ENCODE measurements at regions not wholly inside any gene's neighbourhood (a gene's known extent, or its start where the extent isn't known, plus 50 kb on each side); places are given as distances from the start of the nearest gene placed in this dataset.

GRCh38 chr12:63066782-63067181 is 84.2 kb downstream of the AVPR1A start:
- CTCF ChIA-PET, result no interaction called here
- POLR2A ChIA-PET, result no interaction called here
- no peak for DNase-seq (ENCODE audit: extremely low spot score)
- TF ChIP-seq ARNT (IDR thresholded peaks at IDR 0.05) (no peak), NFRKB (IDR thresholded peaks at IDR 0.05) (no peak), LEF1 (IDR thresholded peaks at IDR 0.05; ENCODE audit: borderline replicate concordance) (no peak), HDGF (IDR thresholded peaks at IDR 0.05; ENCODE audit: borderline replicate concordance) (no peak), SUZ12 (IDR thresholded peaks at IDR 0.05) (no peak), BHLHE40 (IDR thresholded peaks at IDR 0.05; ENCODE audit: borderline replicate concordance) (no peak), ELF4 (IDR thresholded peaks at IDR 0.05) (no peak), FOXK2 (IDR thresholded peaks at IDR 0.05) (no peak), CTBP1 (IDR thresholded peaks at IDR 0.05; ENCODE audit: borderline replicate concordance) (no peak), L3MBTL2 (conservative IDR thresholded peaks at IDR 0.05) (no peak), TARDBP (IDR thresholded peaks at IDR 0.05) (no peak), FOXM1 (IDR thresholded peaks at IDR 0.05; ENCODE audit: borderline replicate concordance) (no peak), SP1 (IDR thresholded peaks at IDR 0.05) (no peak), FOXA1 (IDR thresholded peaks at IDR 0.05) (no peak), PKNOX1 (IDR thresholded peaks at IDR 0.05) (no peak), ZNF384 (IDR thresholded peaks at IDR 0.05) (no peak)

GRCh38 chr12:63066136-63066535 is 84.9 kb downstream of the AVPR1A start:
- ChIA-PET POLR2A (no interaction called here), CTCF (no interaction called here)
- no peak for DNase-seq (ENCODE audit: extremely low spot score)
- no peak for TF ChIP-seq ELF4 (IDR thresholded peaks at IDR 0.05)
- no peak for TF ChIP-seq L3MBTL2 (conservative IDR thresholded peaks at IDR 0.05)
- TF ChIP-seq NFRKB (IDR thresholded peaks at IDR 0.05), result no peak
- TF ChIP-seq TARDBP (IDR thresholded peaks at IDR 0.05), result no peak
- no peak for TF ChIP-seq PKNOX1 (IDR thresholded peaks at IDR 0.05)
- TF ChIP-seq SP1 (IDR thresholded peaks at IDR 0.05), result no peak
- TF ChIP-seq ZNF384 (IDR thresholded peaks at IDR 0.05), result no peak
- TF ChIP-seq FOXM1 (IDR thresholded peaks at IDR 0.05; ENCODE audit: borderline replicate concordance), result no peak
- no peak for TF ChIP-seq LEF1 (IDR thresholded peaks at IDR 0.05; ENCODE audit: borderline replicate concordance)
- TF ChIP-seq CTBP1 (IDR thresholded peaks at IDR 0.05; ENCODE audit: borderline replicate concordance), result no peak
- TF ChIP-seq FOXA1 (IDR thresholded peaks at IDR 0.05), result no peak
- no peak for TF ChIP-seq FOXK2 (IDR thresholded peaks at IDR 0.05)

- ChIA-PET POLR2A (no interaction called here), CTCF (interaction anchor here (0.6 kb wide), 1 partner anchor 23 kb away, joined by 5 read pairs; no protein-coding TSS in a partner anchor)
- no peak for TF ChIP-seq ARNT (IDR thresholded peaks at IDR 0.05)
- no peak for TF ChIP-seq SUZ12 (IDR thresholded peaks at IDR 0.05)
- no peak for TF ChIP-seq L3MBTL2 (conservative IDR thresholded peaks at IDR 0.05)
- no peak for TF ChIP-seq FOXA1 (IDR thresholded peaks at IDR 0.05)
- no peak for TF ChIP-seq FOXM1 (IDR thresholded peaks at IDR 0.05; ENCODE audit: borderline replicate concordance)
- no peak for TF ChIP-seq CTBP1 (IDR thresholded peaks at IDR 0.05; ENCODE audit: borderline replicate concordance)
- no peak for TF ChIP-seq FOXK2 (IDR thresholded peaks at IDR 0.05)
- TF ChIP-seq PKNOX1 (IDR thresholded peaks at IDR 0.05), result no peak
- no peak for TF ChIP-seq ELF4 (IDR thresholded peaks at IDR 0.05)
- TF ChIP-seq SP1 (IDR thresholded peaks at IDR 0.05), result no peak
- TF ChIP-seq ZNF384 (IDR thresholded peaks at IDR 0.05), result no peak
- no peak for TF ChIP-seq NFRKB (IDR thresholded peaks at IDR 0.05)
- TF ChIP-seq TARDBP (IDR thresholded peaks at IDR 0.05), result no peak
- no peak for TF ChIP-seq BHLHE40 (IDR thresholded peaks at IDR 0.05; ENCODE audit: borderline replicate concordance)
- TF ChIP-seq LEF1 (IDR thresholded peaks at IDR 0.05; ENCODE audit: borderline replicate concordance), result no peak
- no peak for TF ChIP-seq HDGF (IDR thresholded peaks at IDR 0.05; ENCODE audit: borderline replicate concordance)
- no peak for DNase-seq (ENCODE audit: extremely low spot score)
These were observed 86.9 kb downstream of the AVPR1A start for GRCh38 chr12:63064080-63064479.

DNA sequence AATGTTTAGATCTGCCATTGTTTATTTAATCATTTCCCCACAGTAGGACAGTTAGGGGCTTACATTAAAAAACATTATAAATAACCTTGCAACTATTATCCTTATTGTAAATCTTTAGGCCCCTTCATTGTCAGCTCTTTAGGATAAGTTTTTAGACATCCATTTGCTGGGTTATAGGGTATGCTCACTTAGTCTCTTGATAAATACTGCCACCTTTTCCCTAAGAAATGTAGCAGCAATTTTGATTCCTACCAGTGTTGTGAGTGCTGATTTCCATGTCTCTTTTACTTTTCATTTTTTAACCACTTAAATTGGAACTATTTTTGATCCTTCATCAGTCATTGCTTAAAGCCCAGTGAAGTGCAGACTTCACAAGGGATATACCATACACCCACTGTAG is 94.4 kb downstream of the AVPR1A start:
- POLR2A ChIA-PET, result no interaction called here
- TF ChIP-seq CTBP1 (IDR thresholded peaks at IDR 0.05; ENCODE audit: borderline replicate concordance) (no peak), PKNOX1 (IDR thresholded peaks at IDR 0.05) (no peak), LEF1 (IDR thresholded peaks at IDR 0.05; ENCODE audit: borderline replicate concordance) (no peak), L3MBTL2 (conservative IDR thresholded peaks at IDR 0.05) (no peak), SP1 (IDR thresholded peaks at IDR 0.05) (no peak)
- CTCF ChIA-PET, result interaction anchor here (0.5 kb wide), 1 partner anchor 243 kb away, joined by 3 read pairs; no protein-coding TSS in a partner anchor
- no peak for DNase-seq (ENCODE audit: extremely low spot score)

GRCh38 chr12:63052696-63053095 is 98.3 kb downstream of the AVPR1A start:
- no peak for DNase-seq (ENCODE audit: extremely low spot score)
- TF ChIP-seq PKNOX1 (IDR thresholded peaks at IDR 0.05), result no peak
- TF ChIP-seq FOXK2 (IDR thresholded peaks at IDR 0.05), result no peak
- no peak for TF ChIP-seq SUZ12 (IDR thresholded peaks at IDR 0.05)
- TF ChIP-seq BHLHE40 (IDR thresholded peaks at IDR 0.05; ENCODE audit: borderline replicate concordance), result no peak
- TF ChIP-seq CTBP1 (IDR thresholded peaks at IDR 0.05; ENCODE audit: borderline replicate concordance), result no peak
- no peak for TF ChIP-seq ARNT (IDR thresholded peaks at IDR 0.05)
- no peak for TF ChIP-seq SP1 (IDR thresholded peaks at IDR 0.05)
- TF ChIP-seq NFRKB (IDR thresholded peaks at IDR 0.05), result no peak
- no peak for TF ChIP-seq HDGF (IDR thresholded peaks at IDR 0.05; ENCODE audit: borderline replicate concordance)
- no peak for TF ChIP-seq ELF4 (IDR thresholded peaks at IDR 0.05)
- no peak for TF ChIP-seq FOXM1 (IDR thresholded peaks at IDR 0.05; ENCODE audit: borderline replicate concordance)
- no peak for TF ChIP-seq TARDBP (IDR thresholded peaks at IDR 0.05)
- TF ChIP-seq LEF1 (IDR thresholded peaks at IDR 0.05; ENCODE audit: borderline replicate concordance), result no peak
- TF ChIP-seq L3MBTL2 (conservative IDR thresholded peaks at IDR 0.05), result no peak
- TF ChIP-seq ZNF384 (IDR thresholded peaks at IDR 0.05), result no peak
- TF ChIP-seq FOXA1 (IDR thresholded peaks at IDR 0.05), result no peak
- CTCF ChIA-PET, result no interaction called here
- POLR2A ChIA-PET, result no interaction called here

Measured in HEK293T (cell line).